Nephron progenitor cell (in vitro differentiated cells): ENCODE measurements at regions not wholly inside any gene's neighbourhood (a gene's known extent, or its start where the extent isn't known, plus 50 kb on each side); places are given as distances from the start of the nearest gene placed in this dataset.

ENCODE experiments used
- DNase-seq: peaks from one replicate; pipeline ENCODE4 v3.0.0; 2021
- H3K27ac Mint-ChIP-seq: 2 replicates; pipeline ENCODE4 v1.8.0; 2021; ENCODE audit warnings: mild to moderate bottlenecking, moderate library complexity, mixed read lengths
- H3K27me3 Mint-ChIP-seq: 2 replicates; pipeline ENCODE4 v1.8.0; 2021; ENCODE audit warnings: mild to moderate bottlenecking, low read depth, mixed read lengths; ENCODE audit not compliant: poor library complexity
- H3K36me3 Mint-ChIP-seq: 2 replicates; pipeline ENCODE4 v1.8.0; 2021; ENCODE audit warnings: low read depth, mixed read lengths
- H3K4me1 Mint-ChIP-seq: 2 replicates; pipeline ENCODE4 v1.8.0; 2021; ENCODE audit warnings: mixed read lengths
- H3K4me3 Mint-ChIP-seq: 2 replicates; pipeline ENCODE4 v1.8.0; 2021; ENCODE audit warnings: mild to moderate bottlenecking, moderate library complexity, mixed read lengths
- H3K9me3 Mint-ChIP-seq: 2 replicates; pipeline ENCODE4 v1.8.0; 2021; ENCODE audit warnings: mild to moderate bottlenecking, moderate library complexity, mixed read lengths
- TF ChIP-seq, protein P1 (sequence below): fragments of 200-600 bp; sonication (generic); IDR thresholded peaks from 2 replicates; pipeline ENCODE4 v1.5.0; 2021; ENCODE audit warnings: antibody characterized with exemption

DNA sequence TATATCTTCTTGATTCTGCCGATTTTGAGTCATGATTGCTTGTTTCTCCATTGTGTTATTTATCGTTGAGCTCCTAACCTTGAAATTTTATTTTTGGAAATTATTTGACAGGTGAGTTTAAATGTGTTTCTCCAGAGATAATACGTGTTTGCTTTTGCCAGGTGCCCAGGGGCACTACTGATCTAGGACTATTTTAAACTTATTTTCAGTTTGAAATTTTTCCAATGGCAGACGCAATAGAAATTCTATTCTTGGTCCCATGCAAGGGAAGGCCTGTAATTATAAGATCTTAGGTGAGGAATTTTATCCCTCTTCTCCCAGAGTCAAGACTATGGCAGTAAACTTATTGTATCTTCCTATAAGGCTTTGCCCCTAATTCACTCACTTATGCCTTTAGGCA lies 252.8 kb downstream of the AEBP2 start:
- Mint-ChIP-seq H3K27me3 (no peaks in the 10 kb centered on the region), H3K27ac (no peak overlapping the region), H3K4me1 (no peaks in the 10 kb centered on the region), H3K36me3 (no peaks in the 10 kb centered on the region), H3K9me3 (no peaks in the 10 kb centered on the region), H3K4me3 (no peak overlapping the region)
- TF ChIP-seq, protein P1, sequence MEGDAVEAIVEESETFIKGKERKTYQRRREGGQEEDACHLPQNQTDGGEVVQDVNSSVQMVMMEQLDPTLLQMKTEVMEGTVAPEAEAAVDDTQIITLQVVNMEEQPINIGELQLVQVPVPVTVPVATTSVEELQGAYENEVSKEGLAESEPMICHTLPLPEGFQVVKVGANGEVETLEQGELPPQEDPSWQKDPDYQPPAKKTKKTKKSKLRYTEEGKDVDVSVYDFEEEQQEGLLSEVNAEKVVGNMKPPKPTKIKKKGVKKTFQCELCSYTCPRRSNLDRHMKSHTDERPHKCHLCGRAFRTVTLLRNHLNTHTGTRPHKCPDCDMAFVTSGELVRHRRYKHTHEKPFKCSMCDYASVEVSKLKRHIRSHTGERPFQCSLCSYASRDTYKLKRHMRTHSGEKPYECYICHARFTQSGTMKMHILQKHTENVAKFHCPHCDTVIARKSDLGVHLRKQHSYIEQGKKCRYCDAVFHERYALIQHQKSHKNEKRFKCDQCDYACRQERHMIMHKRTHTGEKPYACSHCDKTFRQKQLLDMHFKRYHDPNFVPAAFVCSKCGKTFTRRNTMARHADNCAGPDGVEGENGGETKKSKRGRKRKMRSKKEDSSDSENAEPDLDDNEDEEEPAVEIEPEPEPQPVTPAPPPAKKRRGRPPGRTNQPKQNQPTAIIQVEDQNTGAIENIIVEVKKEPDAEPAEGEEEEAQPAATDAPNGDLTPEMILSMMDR, result no peak
- no peak for DNase-seq

DNA sequence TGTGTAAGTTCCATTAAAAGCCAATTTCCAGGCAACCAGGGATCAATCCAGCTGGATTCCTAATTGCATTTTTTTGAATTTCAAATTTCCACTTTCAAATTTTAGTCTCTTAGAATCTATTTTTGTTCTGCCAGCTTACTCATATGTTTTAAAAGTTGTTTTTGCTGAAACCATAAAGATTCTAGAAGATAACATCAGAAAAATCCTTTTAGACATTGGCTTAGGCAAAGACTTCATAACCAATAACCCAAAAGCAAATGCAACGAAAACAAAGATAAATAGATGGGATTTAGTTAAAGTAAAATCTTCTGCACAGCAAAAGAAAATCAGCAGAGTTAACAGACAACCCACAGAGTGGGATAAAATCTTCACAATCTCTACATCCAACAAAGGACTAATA lies 253.3 kb downstream of the AEBP2 start:
- Mint-ChIP-seq H3K27ac (no peak overlapping the region), H3K9me3 (no peaks in the 10 kb centered on the region), H3K27me3 (no peaks in the 10 kb centered on the region), H3K4me1 (no peaks in the 10 kb centered on the region), H3K4me3 (no peak overlapping the region), H3K36me3 (no peaks in the 10 kb centered on the region)
- TF ChIP-seq, protein P1, result no peak
- DNase-seq, result no peak

DNA sequence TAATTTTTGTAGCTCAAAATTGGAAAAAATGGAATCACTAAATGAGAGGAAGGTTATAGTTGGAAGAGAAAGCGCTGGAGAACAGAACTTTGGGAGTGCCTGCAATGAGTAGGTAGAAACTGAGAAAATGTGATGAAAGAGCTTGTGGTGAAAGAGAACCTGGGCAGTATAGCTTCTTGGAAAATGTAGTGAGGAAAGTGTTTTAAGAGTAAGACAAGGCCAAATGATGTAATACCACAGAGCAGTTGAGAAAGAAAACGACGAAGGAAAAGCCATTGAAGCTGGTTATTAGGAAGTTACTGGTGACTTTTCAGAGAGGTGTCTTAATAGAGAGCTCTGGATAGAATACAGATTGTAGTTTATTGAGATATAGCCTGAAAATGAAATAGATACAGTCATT lies 255.3 kb downstream of the AEBP2 start:
- DNase-seq, result no peak
- no peak overlapping the region for H3K27ac Mint-ChIP-seq
- no peaks in the 10 kb centered on the region for H3K27me3 Mint-ChIP-seq
- no peaks in the 10 kb centered on the region for H3K36me3 Mint-ChIP-seq
- H3K9me3 Mint-ChIP-seq, result no peaks in the 10 kb centered on the region
- no peaks in the 10 kb centered on the region for H3K4me1 Mint-ChIP-seq
- TF ChIP-seq, protein P1, result no peak
- no peak overlapping the region for H3K4me3 Mint-ChIP-seq

DNA sequence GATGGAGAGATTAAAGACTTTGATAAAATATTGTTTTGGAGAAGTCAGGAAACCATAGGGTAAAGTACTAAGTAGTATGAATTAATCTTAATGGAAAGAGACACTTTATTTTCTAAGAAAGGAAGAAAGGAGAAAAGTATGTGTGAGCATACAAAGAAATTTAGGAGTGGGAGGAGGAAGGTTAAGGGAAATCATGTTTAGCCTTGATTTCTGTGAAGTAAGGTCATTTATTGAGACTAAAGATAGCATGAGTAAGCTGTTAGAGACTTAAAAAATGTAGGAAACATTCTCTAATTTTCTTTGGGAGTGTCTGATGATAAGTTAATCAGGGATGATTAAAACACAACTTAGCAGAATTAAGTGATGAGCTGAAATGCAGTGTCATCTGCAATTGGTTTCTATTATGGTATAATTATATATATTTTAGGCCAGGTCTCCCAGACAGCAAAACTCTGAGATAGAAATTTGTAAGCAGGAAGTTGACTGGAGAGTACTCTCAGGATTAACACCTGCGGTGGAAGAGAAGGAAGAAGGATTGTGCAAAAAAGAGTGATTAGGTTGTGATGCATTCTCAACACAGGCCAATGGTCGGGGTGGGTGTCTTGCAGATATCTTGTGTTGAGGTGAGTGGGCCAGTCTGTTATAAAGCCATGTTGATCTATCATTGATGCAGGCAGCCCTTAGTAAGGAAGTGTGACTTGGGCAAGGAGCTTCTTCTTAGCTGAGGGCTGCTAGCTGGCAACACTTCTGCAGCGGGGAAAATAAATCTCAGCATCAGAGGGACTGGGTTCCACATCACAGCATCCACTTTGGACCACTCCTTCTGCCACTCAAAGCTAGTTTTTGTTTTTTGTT lies 256.2 kb downstream of the AEBP2 start:
- DNase-seq, result no peak
- Mint-ChIP-seq H3K36me3 (no peaks in the 10 kb centered on the region), H3K4me1 (no peaks in the 10 kb centered on the region), H3K4me3 (no peak overlapping the region), H3K9me3 (no peaks in the 10 kb centered on the region), H3K27me3 (no peaks in the 10 kb centered on the region), H3K27ac (no peak overlapping the region)
- TF ChIP-seq, protein P1, result no peak

DNA sequence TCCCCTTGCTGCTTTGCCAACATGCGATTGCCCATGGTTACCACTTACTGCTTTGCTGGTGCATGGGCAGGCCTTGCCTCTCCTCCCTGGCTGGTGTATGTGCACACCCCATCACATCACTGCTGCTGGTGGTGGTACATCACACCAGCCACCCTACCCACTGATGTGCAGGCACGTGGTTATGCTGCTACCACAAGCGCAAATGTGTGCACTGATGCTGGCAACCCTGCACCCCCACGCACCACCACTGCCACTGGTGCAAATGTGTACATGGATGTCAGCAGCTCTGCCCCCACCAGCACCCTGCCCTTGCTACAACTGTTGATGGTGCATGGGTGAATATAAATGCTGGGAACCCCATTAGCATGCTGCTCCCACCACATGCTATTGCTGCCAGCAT lies 261.7 kb downstream of the AEBP2 start:
- DNase-seq, result no peak
- Mint-ChIP-seq H3K4me1 (no peaks in the 10 kb centered on the region), H3K36me3 (no peaks in the 10 kb centered on the region), H3K9me3 (peaks cover 18% of the 10 kb centered on the region), H3K27me3 (no peaks in the 10 kb centered on the region), H3K27ac (no peak overlapping the region), H3K4me3 (no peak overlapping the region)
- TF ChIP-seq, protein P1, result no peak

DNA sequence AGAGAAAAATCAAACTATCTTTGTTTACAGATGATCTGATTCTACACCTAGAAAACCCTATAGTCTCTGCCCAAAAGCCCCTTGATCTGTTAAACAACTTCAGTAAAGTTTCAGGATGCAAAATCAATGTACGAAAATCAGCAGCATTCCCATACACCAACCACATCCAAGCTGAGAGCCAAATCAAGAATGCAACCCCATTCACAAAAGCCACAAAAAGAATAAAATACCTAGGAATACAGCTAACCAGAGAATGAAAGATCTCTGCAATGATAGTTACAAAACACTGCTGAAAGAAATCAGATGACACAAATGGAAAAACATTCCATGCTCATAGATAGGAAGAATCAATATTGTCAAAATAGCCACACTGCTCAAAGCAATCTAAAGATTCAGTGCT lies 265.7 kb downstream of the AEBP2 start:
- no peak for DNase-seq
- no peak overlapping the region for H3K4me3 Mint-ChIP-seq
- no peaks in the 10 kb centered on the region for H3K27me3 Mint-ChIP-seq
- peaks cover 39% of the 10 kb centered on the region for H3K9me3 Mint-ChIP-seq
- H3K27ac Mint-ChIP-seq, result no peak overlapping the region
- TF ChIP-seq, protein P1, result no peak
- no peaks in the 10 kb centered on the region for H3K36me3 Mint-ChIP-seq
- no peaks in the 10 kb centered on the region for H3K4me1 Mint-ChIP-seq
